Hematopoietic multipotent progenitor cell (in vitro differentiated cells): ENCODE measurements at regions not wholly inside any gene's neighbourhood (a gene's known extent, or its start where the extent isn't known, plus 50 kb on each side); places are given as distances from the start of the nearest gene placed in this dataset.
A peak's percentile ranks its signal among the peaks of the same experiment; 100 is the strongest.

Experiments
- DNase-seq, 3 donors: peaks; one replicate each; pipeline ENCODE4 v3.0.0-alpha.2; 2011 to 2015; ENCODE audit warnings: low read depth in 2 of 3, low spot score in 2 of 3

GRCh38 chr1:72705921-72706320 is 423.6 kb upstream of the NEGR1 start:
- DNase-seq = no peak

GRCh38 chr1:72704841-72705477 is 422.6 kb upstream of the NEGR1 start:
- DNase-seq = no peak

- no peak for DNase-seq
These were observed 415.1 kb upstream of the NEGR1 start for GRCh38 chr1:72697410-72697809.

- DNase-seq = no peak
These were observed 411.6 kb upstream of the NEGR1 start for GRCh38 chr1:72693899-72694298.

GRCh38 chr1:72693376-72693775 is 411.0 kb upstream of the NEGR1 start:
- DNase-seq = no peak

GRCh38 chr1:72690871-72691270 is 408.5 kb upstream of the NEGR1 start:
- DNase-seq = no peak

- no peak for DNase-seq
These were observed 396.3 kb upstream of the NEGR1 start for GRCh38 chr1:72678683-72679082.

GRCh38 chr1:72670902-72671301 is 388.6 kb upstream of the NEGR1 start:
- DNase-seq = no peak

- no peak for DNase-seq
These were observed 380.6 kb upstream of the NEGR1 start for GRCh38 chr1:72662918-72663317.

- DNase-seq = no peak
These were observed 368.6 kb upstream of the NEGR1 start for GRCh38 chr1:72650843-72651435.

GRCh38 chr1:72649991-72650390 is 367.7 kb upstream of the NEGR1 start:
- no peak for DNase-seq

- DNase-seq = no peak
These were observed 367.0 kb upstream of the NEGR1 start for GRCh38 chr1:72649211-72649888.

GRCh38 chr1:72648465-72648864 is 366.1 kb upstream of the NEGR1 start:
- no peak for DNase-seq

- DNase-seq = no peak
These were observed 360.8 kb upstream of the NEGR1 start for GRCh38 chr1:72643142-72643541.

GRCh38 chr1:72637593-72637992 is 355.3 kb upstream of the NEGR1 start:
- DNase-seq = no peak

- no peak for DNase-seq
These were observed 354.3 kb upstream of the NEGR1 start for GRCh38 chr1:72636631-72637030.

GRCh38 chr1:72635719-72636118 is 353.4 kb upstream of the NEGR1 start:
- peak in 1 of 3 donors; percentile 3 for DNase-seq

GRCh38 chr1:72634946-72635345 is 352.6 kb upstream of the NEGR1 start:
- no peak for DNase-seq

GRCh38 chr1:72631449-72631848 is 349.1 kb upstream of the NEGR1 start:
- no peak for DNase-seq

- DNase-seq = peak in 2 of 3 donors; percentile 36 to 68
These were observed 341.0 kb upstream of the NEGR1 start for GRCh38 chr1:72623299-72623708.

- no peak for DNase-seq
These were observed 338.1 kb upstream of the NEGR1 start for GRCh38 chr1:72620453-72620852.

- DNase-seq = no peak
These were observed 324.0 kb upstream of the NEGR1 start for GRCh38 chr1:72606216-72606810.
